HG03045 (cell line): ENCODE measurements at regions not wholly inside any gene's neighbourhood (a gene's known extent, or its start where the extent isn't known, plus 50 kb on each side); places are given as distances from the start of the nearest gene placed in this dataset.
"Not testable (repeated sequence)": the region's sequence is repeated elsewhere in the genome, so short reads cannot be mapped to it uniquely, and the experiment has no call there.

ENCODE experiments used
- ATAC-seq: cut with Tn5 transposase; IDR thresholded peaks from one replicate; pipeline ENCODE4 v1.9.1; 2021; ENCODE audit warnings: mild to moderate bottlenecking, moderate library complexity; ENCODE audit not compliant: unreplicated experiment

DNA sequence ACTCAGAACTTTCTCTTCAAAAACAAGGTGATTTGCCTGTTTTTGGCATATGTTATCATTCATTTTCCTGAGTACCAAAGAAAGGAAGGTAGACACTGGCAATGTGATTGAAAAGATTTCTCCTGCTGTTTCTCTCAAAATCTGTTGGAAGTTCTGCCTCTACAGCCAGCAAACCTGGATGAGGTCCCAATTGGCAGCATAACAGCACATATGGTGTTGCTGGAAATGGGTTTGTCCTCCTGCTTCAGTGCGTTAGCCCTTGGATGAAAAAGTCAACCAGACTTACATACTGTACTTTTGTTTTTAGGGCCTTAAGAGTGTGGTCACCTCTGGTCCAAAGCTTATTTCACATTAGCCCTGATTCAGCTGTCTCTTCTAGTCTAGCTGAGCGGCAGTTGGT is 237.6 kb upstream of the MME start:
- ATAC-seq = no peak

DNA sequence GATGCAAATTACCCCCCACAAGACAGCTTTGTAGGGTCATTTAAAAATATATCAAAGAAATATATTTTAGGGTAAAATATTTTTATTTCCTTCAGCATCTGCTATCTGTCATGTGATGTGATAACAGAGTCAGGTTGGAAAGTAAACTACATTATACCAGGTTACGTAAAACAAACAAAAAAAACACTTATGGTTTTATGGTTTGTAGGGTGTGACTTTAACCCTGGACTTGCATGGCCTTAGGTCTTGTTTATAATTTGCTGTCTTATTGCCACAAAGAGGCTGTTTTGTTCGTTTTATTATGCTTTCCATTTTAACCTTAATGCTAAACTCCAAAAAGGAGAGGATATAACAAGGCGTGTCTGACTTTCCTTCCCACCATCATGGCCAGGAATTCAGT is 244.5 kb upstream of the MME start:
- no peak for ATAC-seq

DNA sequence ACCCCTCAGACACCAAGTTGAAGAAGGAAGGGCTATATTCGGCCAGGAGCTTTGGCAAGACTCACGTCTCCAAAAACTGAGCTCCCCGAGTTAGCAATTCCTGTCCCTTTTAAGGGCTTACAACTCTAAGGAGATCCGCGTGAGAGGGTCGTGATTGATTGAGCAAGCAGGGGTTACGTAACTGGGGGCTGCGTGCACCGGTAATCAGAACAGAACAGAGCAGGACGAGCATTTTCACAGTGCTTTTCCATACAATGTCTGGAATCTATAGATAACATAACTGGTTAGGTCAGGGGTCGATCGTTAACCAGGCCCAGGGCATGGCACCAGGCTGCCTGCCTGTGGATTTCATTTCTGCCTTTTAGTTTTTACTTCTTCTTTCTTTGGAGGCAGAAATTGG is 245.3 kb upstream of the MME start:
- not testable (repeated sequence) for ATAC-seq

DNA sequence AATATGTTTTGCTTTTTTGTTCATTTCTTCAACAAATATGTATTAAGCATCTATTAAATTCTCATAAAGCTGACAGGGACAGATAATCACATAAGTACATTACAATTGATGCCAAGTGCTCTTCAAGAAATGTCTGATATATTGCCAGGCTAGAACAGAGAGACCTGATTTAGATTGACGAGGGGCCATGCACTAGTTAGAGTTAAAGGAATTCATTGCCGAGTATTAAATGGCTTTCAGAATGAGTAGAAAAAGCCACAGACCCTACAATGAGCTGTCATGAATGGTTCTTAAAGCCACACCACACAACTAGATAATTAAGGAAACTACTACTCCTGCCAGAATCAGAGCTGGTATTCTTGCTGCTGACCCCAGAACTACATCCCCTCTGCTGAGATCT is 250.2 kb upstream of the MME start:
- no peak for ATAC-seq

DNA sequence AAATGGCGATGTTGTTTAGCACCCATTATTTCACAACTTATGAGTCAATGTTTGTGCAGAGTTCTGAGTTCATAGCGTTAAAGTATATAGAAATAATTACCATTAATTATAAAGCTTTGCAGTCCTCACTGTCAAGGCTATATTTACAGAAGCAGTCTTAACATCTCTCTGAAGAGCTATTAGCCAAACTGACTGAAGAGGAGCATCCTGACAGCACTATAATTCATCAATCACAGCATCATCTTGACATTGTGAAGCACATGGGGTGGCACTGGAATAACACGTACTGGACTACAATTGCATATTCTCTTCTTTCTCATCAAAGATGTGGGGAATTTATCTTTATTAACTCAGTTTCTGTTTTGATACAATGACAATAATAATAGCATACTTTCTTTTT is 260.6 kb upstream of the MME start:
- no peak for ATAC-seq

DNA sequence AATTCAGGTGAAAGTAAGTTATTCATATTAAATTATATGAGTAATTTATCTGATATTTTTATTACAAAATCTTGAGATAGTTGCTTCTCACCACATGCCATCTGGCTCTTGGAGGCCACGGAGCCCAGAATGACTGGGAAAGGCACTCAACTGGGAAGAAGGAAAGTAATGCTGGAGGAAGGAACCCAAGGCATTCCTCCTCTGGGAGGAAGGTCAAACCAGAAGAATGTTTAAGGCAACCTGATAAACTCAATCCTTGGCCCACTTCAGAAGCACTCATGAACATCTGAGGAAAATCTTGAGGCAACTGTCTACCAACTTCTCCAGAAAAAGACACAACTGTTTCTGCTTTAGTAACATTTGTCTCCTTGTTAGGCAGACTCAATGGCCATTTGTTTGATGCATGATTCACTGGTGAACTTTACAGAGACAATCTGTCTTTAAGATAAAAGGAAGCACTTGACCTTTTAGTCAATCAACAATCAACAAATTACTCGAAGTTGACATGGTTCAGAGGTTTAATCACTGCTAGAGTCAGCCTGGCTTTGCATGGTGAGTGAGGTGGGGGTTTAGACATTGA is 261.4 kb upstream of the MME start:
- ATAC-seq = no peak

DNA sequence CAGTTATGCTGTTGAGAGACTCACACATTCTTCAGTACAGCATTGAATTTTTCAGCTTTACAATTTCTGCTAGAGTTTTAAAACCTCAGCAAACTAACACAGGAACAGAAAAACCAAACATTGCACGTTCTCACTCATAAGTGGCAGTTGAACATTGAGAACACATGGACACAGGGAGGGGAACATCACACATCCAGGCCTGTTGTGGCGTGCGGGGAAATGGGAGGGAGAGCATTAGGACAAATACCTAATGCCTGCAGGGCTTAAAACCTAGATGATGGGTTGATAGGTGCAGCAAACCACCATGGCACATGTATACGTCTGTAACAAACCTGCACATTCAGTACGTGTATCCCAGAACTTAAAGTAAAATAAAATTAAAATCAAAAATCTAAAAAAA is 270.1 kb upstream of the MME start:
- ATAC-seq = not testable (repeated sequence)

DNA sequence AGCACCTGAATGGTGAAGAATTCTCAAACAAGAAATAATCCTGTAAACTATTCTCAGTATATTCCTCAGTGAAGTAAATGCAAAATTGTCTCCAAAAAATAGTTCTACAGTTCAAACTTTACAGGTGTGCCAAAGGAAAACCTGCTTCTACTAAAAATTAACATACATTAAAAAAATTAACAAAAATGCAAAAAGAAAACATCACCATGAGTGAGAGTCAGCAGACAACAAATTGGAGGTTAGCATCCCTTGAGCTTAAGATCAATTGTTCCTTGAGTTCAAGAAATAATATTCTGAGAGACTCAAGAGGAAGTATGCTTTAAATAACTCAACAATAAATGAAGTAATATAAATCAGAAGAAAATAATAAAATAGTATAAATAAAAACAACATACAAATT is 278.4 kb upstream of the MME start:
- ATAC-seq = no peak

DNA sequence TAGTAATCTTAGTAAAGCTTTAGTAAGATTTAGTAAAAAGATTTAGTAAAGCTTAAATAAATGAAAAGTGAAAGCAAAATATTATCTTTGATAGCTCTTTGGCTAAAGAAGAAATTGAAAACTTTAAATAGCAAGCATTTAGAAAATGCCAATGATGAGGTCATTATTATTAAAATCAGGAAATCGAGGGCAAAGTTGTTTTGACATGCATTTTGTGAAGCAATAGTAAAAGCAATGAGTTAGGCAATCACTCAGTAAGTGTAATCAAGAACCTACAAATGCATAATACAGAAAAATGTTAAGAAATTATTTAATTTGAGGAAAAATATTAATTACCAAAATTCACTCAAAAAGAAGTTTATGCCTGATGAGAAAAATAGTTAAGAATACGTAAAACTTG is 280.3 kb upstream of the MME start:
- no peak for ATAC-seq

DNA sequence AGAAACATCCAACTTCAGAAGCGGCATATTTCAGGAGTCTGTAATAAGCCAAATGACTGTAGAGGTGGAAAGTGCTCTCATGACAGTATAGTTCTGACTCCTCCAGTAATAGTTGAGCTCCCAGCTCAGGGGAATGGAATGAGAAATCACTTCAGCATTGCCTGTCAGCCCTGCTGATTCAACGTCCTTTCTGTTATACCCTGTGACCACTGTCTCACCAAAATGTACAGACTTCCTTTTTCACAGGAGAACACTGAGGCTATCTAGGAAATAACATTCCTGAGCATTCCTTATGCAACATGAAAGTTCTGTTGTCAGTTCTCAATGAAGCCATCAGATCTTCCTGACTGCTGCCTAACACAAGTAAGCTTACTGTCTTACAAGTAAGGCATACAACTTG is 284.5 kb upstream of the MME start:
- no peak for ATAC-seq

DNA sequence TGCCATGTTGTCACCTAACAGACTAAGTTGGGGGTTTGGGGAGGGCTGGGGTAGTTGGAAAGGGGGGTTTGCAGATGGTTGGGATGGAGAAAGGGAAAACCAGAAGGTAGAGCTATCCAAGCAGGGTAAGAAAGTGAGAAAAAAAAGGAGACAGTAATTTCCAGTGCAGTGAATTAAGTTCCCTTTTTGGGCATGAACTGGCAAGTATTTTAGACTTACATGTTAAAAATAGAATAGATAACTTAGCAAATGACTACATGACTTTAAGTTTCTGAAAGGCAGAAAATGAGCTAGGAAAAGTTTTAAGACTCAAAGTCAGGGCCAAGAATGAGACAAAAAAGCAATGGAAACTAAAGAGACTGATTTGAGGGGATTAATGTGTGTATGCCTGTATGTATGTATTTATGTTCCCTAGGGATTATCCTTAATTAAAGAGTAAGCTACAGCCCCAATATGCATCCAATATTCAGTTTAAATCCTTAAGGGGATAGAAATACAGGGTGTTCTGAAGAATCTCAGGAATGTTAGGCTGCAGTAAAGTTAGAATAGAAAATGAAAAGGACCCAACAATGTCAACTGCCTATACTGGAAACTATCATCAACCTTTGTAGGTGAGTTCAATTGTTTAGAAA is 285.2 kb upstream of the MME start:
- ATAC-seq = no peak

DNA sequence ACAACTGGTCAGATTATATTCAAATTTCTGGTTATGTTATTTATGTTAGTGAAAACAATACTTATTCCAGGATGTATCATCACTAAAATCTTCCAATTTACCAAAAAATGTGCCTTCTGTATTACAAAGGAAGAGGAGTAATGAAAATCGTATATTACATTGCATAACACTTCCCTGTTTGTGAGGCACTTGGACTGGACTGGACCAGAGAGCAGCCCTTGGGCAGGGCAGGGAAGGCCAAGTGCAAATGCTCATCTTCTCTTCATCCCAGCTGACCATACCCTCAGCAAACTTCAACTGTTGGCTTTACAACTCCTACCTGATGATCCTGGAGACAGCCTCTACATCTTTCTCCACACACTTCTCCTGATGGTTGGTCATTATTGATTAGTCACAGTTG is 285.7 kb upstream of the MME start:
- ATAC-seq = no peak

DNA sequence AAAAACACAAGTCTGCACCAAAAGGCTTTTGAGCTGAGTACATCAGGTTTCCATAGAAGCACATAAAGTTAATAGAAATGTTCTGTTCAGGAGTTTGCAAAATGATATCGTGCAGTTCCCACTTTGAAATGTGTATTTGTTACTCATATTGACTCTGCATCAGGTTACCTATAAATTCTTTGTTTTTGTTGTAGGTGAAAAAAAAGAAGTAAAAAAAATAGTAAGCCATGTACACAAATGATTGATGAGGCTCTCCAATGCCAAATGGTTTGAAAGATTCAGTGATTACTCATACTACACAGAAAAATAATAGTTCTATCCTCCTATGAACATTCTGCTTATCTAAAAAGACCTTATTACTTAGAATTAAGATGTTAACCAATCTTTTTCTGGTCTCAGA is 287.3 kb upstream of the MME start:
- no peak for ATAC-seq

DNA sequence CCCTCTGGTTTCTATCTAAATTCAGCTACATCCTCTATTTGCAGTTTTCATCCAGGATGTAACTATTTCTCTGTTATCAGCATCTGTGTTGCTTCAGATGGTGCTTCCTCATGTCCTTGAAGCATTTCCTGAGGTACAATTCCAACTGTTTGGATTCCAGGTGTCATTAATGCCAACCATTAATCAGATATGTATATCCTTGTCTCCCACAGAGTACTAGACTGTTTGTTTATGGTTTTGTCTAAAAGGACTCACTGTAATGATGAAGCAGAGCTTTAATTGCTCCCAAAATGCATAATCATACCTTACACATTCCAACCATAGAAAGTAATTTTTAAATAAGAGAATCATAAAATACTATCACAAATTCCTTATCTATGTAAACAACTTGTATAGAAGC is 288.5 kb upstream of the MME start:
- ATAC-seq = no peak

DNA sequence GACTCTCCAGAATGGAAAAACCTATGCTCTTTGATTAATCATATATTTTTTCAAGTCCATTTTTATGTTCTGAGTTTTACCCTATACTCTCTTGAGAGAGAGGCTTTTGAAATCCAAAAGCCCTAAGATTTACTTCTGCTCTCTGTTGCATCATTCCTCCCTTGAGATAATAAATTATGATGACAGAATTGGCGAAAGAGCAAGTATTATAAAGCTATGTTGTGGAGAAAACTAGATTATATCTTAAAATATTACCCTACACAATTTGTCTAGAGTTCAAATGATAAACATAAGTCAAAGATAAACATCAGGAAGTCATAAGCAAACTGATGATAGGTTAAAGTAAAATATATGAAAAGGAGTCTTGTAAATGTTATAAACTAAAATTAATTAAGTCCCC is 293.4 kb upstream of the MME start:
- ATAC-seq = no peak

DNA sequence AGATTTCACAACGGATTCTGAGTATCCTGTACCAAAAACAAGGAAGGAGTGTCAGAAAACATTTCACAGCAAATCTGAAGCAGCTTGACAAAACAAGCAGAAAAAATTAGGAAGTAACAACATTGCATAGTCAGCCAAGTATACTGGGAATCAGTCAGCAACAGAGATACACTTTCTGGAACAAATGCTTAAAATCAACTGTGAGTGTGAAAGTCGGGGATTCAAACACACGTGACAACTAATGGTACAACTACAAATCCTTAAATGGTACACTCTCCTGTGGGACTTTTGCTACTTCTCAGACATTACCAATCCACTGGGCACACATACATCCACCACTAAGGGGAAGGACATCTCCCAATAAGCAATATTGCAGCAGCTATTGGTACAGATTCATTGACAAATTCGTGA is 296.6 kb upstream of the MME start:
- ATAC-seq = no peak

DNA sequence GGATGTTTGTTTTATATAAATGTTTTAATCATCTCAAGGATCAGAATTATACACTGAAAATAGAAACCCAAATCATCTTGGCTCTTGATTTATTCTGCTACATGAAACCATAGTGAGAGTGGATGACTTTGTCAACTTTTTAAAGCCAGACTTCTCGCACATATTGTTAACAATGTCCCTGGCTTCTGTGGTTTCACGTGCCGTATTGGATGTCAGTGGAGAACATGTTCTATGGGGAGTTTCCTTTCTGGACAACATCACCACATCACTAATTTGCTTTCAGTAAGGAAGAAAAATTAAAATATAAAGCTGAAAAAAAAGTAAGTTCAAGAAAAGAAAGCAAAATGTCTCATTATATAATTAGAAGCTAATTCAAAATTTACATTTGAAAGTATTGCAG is 297.1 kb upstream of the MME start:
- no peak for ATAC-seq

DNA sequence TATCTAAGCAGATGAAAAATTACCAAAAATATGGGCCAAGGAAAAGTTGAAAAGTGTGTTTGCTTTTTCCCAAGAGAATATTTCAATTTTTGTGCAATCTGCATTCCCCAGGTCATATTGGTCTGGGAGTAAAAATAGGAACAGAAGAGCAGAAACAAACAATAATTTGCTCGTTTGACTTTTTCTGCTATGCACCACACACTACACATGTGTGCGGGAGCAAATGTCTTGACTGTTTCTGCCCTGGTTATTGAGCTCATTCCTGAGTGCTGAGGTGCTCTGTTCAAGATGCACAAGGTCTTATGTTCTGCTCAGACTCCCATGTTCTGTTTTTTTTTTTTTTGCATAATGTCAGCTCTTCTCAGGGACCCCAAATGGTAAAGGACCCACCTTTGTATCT is 298.0 kb upstream of the MME start:
- no peak for ATAC-seq

DNA sequence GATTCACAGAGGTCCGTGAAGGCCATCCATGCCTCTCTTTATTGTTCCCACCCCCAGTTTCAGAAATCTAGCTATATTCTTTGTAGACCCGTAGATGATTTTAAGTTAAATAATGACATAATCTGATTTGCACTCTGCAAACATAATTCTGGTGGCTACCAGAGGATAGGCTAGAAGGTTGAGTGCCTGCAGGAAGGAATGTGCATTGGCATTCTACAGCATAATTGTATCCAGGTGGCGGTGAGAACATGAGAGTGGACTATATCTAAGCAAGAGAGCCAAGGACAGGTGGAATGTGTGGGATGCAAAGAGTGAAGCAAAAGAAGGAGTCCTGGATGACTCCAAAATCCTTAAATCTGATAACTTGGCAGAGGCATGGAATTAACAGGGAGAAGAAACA is 298.5 kb upstream of the MME start:
- no peak for ATAC-seq

DNA sequence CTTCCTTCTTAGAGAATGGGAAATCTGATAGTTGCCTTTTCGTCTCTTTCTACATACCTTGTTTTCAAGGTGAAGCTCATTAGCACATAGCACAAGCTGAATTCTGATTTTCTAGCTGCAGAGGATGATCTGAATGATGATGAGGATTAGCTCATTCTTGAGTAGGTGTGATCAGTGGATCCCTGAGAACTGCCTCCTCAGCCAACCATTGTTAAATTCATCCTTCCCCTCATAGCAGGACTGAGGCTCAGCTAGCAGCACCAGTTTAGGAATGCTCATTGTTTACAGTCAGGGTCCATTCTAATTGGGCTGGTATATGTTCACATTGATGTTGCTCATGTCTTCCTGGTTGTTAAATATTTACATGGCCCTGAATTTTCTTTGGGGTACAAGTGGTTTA is 299.9 kb upstream of the MME start:
- no peak for ATAC-seq

DNA sequence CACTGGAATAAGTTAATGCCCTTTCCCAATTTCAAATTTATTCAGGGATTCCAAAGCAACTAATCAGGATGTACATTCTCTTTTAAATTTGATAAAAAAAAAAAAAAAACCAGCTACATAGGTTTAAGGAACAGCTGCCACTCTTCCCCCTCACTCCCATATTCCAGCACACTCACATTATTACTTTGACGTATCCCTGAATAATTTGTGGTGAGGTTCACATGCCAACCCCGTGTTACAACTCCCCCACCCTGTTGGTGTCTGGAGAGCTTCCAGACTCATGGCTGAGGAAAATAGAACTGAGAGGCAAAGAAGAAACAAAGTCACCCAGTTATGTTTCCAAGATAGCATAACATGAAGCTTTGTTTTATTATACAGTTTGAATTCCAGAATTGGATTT is 300.5 kb upstream of the MME start:
- ATAC-seq = no peak

DNA sequence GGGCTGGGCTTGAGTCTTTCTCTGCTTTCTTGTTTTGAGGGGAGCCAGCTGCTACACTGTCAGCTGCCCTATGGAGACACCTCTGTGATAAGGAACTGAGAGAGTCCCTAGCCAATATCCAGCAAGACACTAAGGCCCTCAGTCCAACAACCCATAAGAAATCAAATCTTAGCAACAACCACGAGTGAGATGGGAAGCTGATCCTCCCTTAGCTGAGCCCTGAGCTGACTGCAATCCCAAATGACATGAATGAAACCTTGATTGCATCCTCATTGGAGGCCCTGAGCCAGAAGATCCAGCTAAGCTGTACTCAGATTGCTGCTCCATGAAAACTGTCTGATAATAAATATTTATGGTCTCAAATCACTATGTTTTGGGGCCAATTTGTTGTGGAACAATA is 302.1 kb upstream of the MME start:
- no peak for ATAC-seq

DNA sequence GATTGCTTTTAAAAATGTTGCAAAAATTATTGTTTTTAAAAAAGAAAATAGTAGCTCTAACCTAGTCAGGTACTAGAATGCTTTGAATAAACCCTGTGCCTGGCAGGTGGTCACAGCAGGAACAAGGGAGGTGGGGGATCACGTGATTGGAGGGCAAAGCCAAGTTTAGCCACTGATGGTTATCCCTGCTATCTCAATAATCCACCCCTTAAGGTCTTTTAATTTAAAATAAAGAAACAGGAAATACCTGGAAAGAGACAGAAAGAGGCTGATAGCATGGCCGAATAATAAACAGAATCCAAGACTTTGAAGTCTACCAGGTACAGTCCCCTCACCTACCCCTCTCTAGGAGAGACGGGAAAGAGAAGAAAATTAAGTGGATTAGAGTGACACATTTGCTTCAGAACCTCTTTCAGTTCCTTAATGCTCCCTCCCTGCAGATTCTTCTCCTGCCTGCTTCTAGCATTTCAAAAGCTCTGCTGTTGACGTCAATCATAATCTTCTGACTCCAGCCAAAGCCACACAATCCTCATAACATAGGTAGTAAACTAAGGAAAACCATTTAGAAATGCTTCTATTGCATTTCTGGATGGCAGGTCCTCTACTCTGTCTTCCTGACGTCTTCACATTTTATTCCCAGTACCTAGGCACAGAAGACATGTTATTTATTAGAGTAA is 303.4 kb upstream of the MME start:
- no peak for ATAC-seq
